ENCODE measurements at regions not wholly inside any gene's neighbourhood (a gene's known extent, or its start where the extent isn't known, plus 50 kb on each side); places are given as distances from the start of the nearest gene placed in this dataset.

- TF ChIP-seq CTCF (IDR thresholded peaks at IDR 0.05) (no peak), POLR2A (IDR thresholded peaks at IDR 0.05) (no peak)
Observed at GRCh38 chr15:31252171-31252785, 74.4 kb upstream of the KLF13 start.

Measured in sigmoid colon (tissue), 3 donors.